Cerebellar cortex (tissue), 1 donor: ENCODE measurements at regions not wholly inside any gene's neighbourhood (a gene's known extent, or its start where the extent isn't known, plus 50 kb on each side); places are given as distances from the start of the nearest gene placed in this dataset.
"Not testable (repeated sequence)": the region's sequence is repeated elsewhere in the genome, so short reads cannot be mapped to it uniquely, and the experiment has no call there.

Source experiments
- DNase-seq: peaks from one replicate; pipeline ENCODE4 v3.0.0-alpha.2; 2015; ENCODE audit warnings: low spot score

GRCh38 chr1:90295534-90295933 lies 300.6 kb downstream of the ZNF326 start:
- peak; percentile 5 for DNase-seq

GRCh38 chr1:90291431-90292216 lies 296.7 kb downstream of the ZNF326 start:
- DNase-seq: no peak

- DNase-seq: no peak
These were observed 287.9 kb downstream of the ZNF326 start for GRCh38 chr1:90282811-90283210.

- not testable (repeated sequence) for DNase-seq
These were observed 287.0 kb downstream of the ZNF326 start for GRCh38 chr1:90281886-90282285.

- no peak for DNase-seq
These were observed 282.4 kb downstream of the ZNF326 start for GRCh38 chr1:90277270-90277669.

- no peak for DNase-seq
These were observed 279.5 kb downstream of the ZNF326 start for GRCh38 chr1:90274376-90274775.

- peak; percentile 32 for DNase-seq
These were observed 278.4 kb downstream of the ZNF326 start for GRCh38 chr1:90273241-90273774.

GRCh38 chr1:90262791-90263190 lies 267.9 kb downstream of the ZNF326 start:
- no peak for DNase-seq

GRCh38 chr1:90262286-90262685 lies 267.4 kb downstream of the ZNF326 start:
- DNase-seq: no peak

GRCh38 chr1:90246069-90246468 lies 251.2 kb downstream of the ZNF326 start:
- DNase-seq: no peak

GRCh38 chr1:90236493-90236892 lies 241.6 kb downstream of the ZNF326 start:
- no peak for DNase-seq

GRCh38 chr1:90223401-90223800 lies 228.5 kb downstream of the ZNF326 start:
- DNase-seq: no peak

- DNase-seq: no peak
These were observed 226.2 kb downstream of the ZNF326 start for GRCh38 chr1:90220941-90221693.

GRCh38 chr1:90220496-90220895 lies 225.6 kb downstream of the ZNF326 start:
- DNase-seq: no peak

- DNase-seq: not testable (repeated sequence)
These were observed 224.4 kb downstream of the ZNF326 start for GRCh38 chr1:90219166-90219871.

GRCh38 chr1:90210633-90211491 lies 216.0 kb downstream of the ZNF326 start:
- DNase-seq: no peak

- no peak for DNase-seq
These were observed 214.0 kb downstream of the ZNF326 start for GRCh38 chr1:90208949-90209348.

GRCh38 chr1:90206260-90206659 lies 211.3 kb downstream of the ZNF326 start:
- DNase-seq: no peak

GRCh38 chr1:90204780-90205179 lies 209.9 kb downstream of the ZNF326 start:
- no peak for DNase-seq

- no peak for DNase-seq
These were observed 209.2 kb downstream of the ZNF326 start for GRCh38 chr1:90204023-90204590.
